A673 (cell line): ENCODE measurements at regions not wholly inside any gene's neighbourhood (a gene's known extent, or its start where the extent isn't known, plus 50 kb on each side); places are given as distances from the start of the nearest gene placed in this dataset.

Experiments used
- EZH2 ChIP-seq: fragments of 200-600 bp; sonication (generic); IDR thresholded peaks from 2 replicates; pipeline ENCODE4 v1.6.1; 2017; ENCODE audit warnings: borderline replicate concordance, low read depth, mild to moderate bottlenecking, mixed read lengths, antibody characterized with exemption, low read length; ENCODE audit not compliant: poor library complexity, severe bottlenecking
- TF ChIP-seq, protein P1 (sequence below): fragments of 300-800, 200-600 bp; sonication (generic); conservative IDR thresholded peaks from 2 replicates; pipeline ENCODE4 v1.5.1; 2017; ENCODE audit warnings: low read depth, mild to moderate bottlenecking, antibody characterized with exemption, low read length, moderate library complexity, mixed read lengths

GRCh38 chr3:191641789-191642188 lies 180.8 kb downstream of the PYDC2 start:
- TF ChIP-seq, protein P1, sequence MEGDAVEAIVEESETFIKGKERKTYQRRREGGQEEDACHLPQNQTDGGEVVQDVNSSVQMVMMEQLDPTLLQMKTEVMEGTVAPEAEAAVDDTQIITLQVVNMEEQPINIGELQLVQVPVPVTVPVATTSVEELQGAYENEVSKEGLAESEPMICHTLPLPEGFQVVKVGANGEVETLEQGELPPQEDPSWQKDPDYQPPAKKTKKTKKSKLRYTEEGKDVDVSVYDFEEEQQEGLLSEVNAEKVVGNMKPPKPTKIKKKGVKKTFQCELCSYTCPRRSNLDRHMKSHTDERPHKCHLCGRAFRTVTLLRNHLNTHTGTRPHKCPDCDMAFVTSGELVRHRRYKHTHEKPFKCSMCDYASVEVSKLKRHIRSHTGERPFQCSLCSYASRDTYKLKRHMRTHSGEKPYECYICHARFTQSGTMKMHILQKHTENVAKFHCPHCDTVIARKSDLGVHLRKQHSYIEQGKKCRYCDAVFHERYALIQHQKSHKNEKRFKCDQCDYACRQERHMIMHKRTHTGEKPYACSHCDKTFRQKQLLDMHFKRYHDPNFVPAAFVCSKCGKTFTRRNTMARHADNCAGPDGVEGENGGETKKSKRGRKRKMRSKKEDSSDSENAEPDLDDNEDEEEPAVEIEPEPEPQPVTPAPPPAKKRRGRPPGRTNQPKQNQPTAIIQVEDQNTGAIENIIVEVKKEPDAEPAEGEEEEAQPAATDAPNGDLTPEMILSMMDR = no peak
- TF ChIP-seq EZH2 = no peak
